ENCODE measurements at regions not wholly inside any gene's neighbourhood (a gene's known extent, or its start where the extent isn't known, plus 50 kb on each side); places are given as distances from the start of the nearest gene placed in this dataset.

- DNase-seq, result no peak
Measured at GRCh38 chr20:6831461-6831860, 64.0 kb downstream of the BMP2 start.

GRCh38 chr20:6832811-6833210 lies 65.3 kb downstream of the BMP2 start:
- no peak for DNase-seq

- no peak for DNase-seq
Measured at GRCh38 chr20:6835609-6836008, 68.1 kb downstream of the BMP2 start.

GRCh38 chr20:6836821-6837374 lies 69.4 kb downstream of the BMP2 start:
- DNase-seq, result no peak

GRCh38 chr20:6837730-6838129 lies 70.2 kb downstream of the BMP2 start:
- no peak for DNase-seq

GRCh38 chr20:6838181-6838826 lies 70.8 kb downstream of the BMP2 start:
- peak; percentile 77 for DNase-seq

- DNase-seq, result no peak
Measured at GRCh38 chr20:6841128-6841527, 73.6 kb downstream of the BMP2 start.

GRCh38 chr20:6845141-6845540 lies 77.7 kb downstream of the BMP2 start:
- DNase-seq, result no peak

- no peak for DNase-seq
Measured at GRCh38 chr20:6848041-6848440, 80.6 kb downstream of the BMP2 start.

GRCh38 chr20:6848992-6849391 lies 81.5 kb downstream of the BMP2 start:
- no peak for DNase-seq

GRCh38 chr20:6851136-6851535 lies 83.7 kb downstream of the BMP2 start:
- no peak for DNase-seq

GRCh38 chr20:6852478-6852877 lies 85.0 kb downstream of the BMP2 start:
- DNase-seq, result no peak

- DNase-seq, result no peak
Measured at GRCh38 chr20:6855104-6855503, 87.6 kb downstream of the BMP2 start.

- no peak for DNase-seq
Measured at GRCh38 chr20:6855796-6856195, 88.3 kb downstream of the BMP2 start.

GRCh38 chr20:6857927-6858326 lies 90.4 kb downstream of the BMP2 start:
- DNase-seq, result no peak

GRCh38 chr20:6863355-6863754 lies 95.9 kb downstream of the BMP2 start:
- no peak for DNase-seq

- DNase-seq, result no peak
Measured at GRCh38 chr20:6863798-6864201, 96.3 kb downstream of the BMP2 start.

- no peak for DNase-seq
Measured at GRCh38 chr20:6864740-6865139, 97.3 kb downstream of the BMP2 start.

- no peak for DNase-seq
Measured at GRCh38 chr20:6866741-6867140, 99.3 kb downstream of the BMP2 start.

GRCh38 chr20:6868861-6869260 lies 101.4 kb downstream of the BMP2 start:
- no peak for DNase-seq

- DNase-seq, result no peak
Measured at GRCh38 chr20:6870559-6870958, 103.1 kb downstream of the BMP2 start.

GRCh38 chr20:6877633-6878032 lies 110.1 kb downstream of the BMP2 start:
- DNase-seq, result no peak

GRCh38 chr20:6882561-6883291 lies 115.2 kb downstream of the BMP2 start:
- DNase-seq, result no peak

- no peak for DNase-seq
Measured at GRCh38 chr20:6884114-6884513, 116.6 kb downstream of the BMP2 start.
